ENCODE measurements at regions not wholly inside any gene's neighbourhood (a gene's known extent, or its start where the extent isn't known, plus 50 kb on each side); places are given as distances from the start of the nearest gene placed in this dataset.
"Not testable (repeated sequence)": the region's sequence is repeated elsewhere in the genome, so short reads cannot be mapped to it uniquely, and the experiment has no call there.

DNA sequence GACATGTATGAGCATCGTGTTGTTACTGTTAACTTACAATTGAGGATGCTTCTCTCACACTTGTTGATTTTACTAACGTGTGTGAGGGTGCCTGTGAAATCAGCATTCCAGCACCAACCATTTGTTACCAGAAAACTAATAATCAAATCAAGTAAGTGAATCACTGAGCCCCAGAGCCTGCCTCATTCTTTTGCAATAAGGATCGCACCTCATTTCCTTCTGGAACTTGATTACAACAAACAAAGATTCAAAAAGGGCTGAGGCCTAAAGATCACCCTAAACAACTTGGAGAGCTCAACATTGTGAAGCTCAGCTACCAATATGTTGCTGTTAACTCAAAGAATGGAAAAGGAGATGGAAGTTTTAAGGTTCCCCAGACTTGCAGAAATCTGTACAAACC lies 274.7 kb downstream of the TFAP2A start:
- Histone ChIP-seq H3K27ac (no peak overlapping the region), H3K27me3 (replicated peaks in 1 of 7) (no peaks in the 10 kb centered on the region), H3K9me3 (peaks cover 0 to 11% (median 0%) of the 10 kb centered on the region in 8 donors), H3K36me3 (no peaks in the 10 kb centered on the region), H3K4me1 (no peaks in the 10 kb centered on the region), H3K4me3 (no peak overlapping the region)
- no peak for DNase-seq
- WGBS, 5 donors = 59 to 71% (median 66%) methylated on average over 3 of the region's 3 CpGs
- TF ChIP-seq, protein P1, sequence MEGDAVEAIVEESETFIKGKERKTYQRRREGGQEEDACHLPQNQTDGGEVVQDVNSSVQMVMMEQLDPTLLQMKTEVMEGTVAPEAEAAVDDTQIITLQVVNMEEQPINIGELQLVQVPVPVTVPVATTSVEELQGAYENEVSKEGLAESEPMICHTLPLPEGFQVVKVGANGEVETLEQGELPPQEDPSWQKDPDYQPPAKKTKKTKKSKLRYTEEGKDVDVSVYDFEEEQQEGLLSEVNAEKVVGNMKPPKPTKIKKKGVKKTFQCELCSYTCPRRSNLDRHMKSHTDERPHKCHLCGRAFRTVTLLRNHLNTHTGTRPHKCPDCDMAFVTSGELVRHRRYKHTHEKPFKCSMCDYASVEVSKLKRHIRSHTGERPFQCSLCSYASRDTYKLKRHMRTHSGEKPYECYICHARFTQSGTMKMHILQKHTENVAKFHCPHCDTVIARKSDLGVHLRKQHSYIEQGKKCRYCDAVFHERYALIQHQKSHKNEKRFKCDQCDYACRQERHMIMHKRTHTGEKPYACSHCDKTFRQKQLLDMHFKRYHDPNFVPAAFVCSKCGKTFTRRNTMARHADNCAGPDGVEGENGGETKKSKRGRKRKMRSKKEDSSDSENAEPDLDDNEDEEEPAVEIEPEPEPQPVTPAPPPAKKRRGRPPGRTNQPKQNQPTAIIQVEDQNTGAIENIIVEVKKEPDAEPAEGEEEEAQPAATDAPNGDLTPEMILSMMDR (IDR thresholded peaks at IDR 0.05 in 8 of 11, conservative IDR thresholded peaks at IDR 0.05 in 3 of 11) = no peak
- intact Hi-C loops (cut with DNase I; ENCODE audit: low total_unique reads) = no loop called here

DNA sequence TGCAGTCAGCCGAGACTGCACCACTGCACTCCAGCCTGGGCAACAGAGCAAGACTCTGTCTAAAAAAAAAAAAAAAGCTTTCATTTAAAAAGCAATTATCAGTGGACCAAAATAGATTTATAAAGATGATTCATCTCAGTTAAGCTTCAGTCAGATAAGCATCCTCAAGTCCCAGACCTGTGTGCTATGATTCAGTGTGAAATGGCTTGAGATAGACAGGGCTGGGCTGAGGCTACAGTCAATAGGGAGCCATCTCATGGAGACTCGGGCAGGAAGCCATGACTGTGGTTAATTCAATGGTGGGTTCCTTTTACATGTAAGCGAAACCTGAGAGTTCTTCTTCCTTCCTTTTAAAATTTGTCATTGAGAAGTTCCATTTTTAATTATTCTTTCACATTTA lies 276.0 kb downstream of the TFAP2A start:
- intact Hi-C loops (cut with DNase I; ENCODE audit: low total_unique reads) = no loop called here
- Histone ChIP-seq H3K27me3 (replicated peaks in 1 of 7) (no peaks in the 10 kb centered on the region), H3K36me3 (no peaks in the 10 kb centered on the region), H3K9me3 (peaks cover 0 to 17% (median 1%) of the 10 kb centered on the region in 8 donors), H3K4me1 (no peaks in the 10 kb centered on the region), H3K27ac (no peak overlapping the region), H3K4me3 (no peak overlapping the region)
- no peak for DNase-seq
- TF ChIP-seq POLR2A (IDR thresholded peaks at IDR 0.05) (no peak), POLR2AphosphoS5 (IDR thresholded peaks at IDR 0.05) (no peak)
- TF ChIP-seq, protein P1 (IDR thresholded peaks at IDR 0.05 in 8 of 11, conservative IDR thresholded peaks at IDR 0.05 in 3 of 11) = no peak
- 60 to 73% (median 62%) methylated on average over 3 of the region's 3 CpGs for WGBS, 5 donors

DNA sequence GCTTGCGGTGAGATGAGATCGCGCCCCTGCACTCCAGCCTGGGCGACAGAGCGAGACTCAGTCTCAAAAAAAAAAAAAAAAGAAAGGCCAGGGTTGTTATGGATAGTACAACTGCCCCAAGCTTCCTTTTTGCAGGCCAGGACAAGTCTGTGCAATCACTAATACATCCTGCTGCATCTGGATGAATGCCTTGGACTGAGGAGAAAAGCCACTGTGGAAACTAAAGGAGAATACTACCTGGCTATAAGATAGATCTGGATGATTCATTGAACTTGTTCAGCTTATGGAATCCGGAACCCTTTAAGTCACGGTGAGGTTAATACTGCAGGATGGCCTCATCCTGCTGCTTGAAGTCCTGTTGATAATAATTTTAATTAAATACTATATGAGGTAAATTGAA lies 278.2 kb downstream of the TFAP2A start:
- Histone ChIP-seq H3K27me3 (replicated peaks in 1 of 7) (no peaks in the 10 kb centered on the region), H3K4me3 (no peak overlapping the region), H3K36me3 (no peaks in the 10 kb centered on the region), H3K4me1 (no peaks in the 10 kb centered on the region), H3K27ac (no peak overlapping the region), H3K9me3 (peaks cover 0 to 21% (median 2%) of the 10 kb centered on the region in 8 donors)
- WGBS, 5 donors = 92 to 97% (median 94%) methylated on average over 7 of the region's 7 CpGs
- intact Hi-C loops (cut with DNase I; ENCODE audit: low total_unique reads) = no loop called here
- no peak for TF ChIP-seq POLR2A (IDR thresholded peaks at IDR 0.05)
- no peak for TF ChIP-seq POLR2AphosphoS5 (IDR thresholded peaks at IDR 0.05)
- TF ChIP-seq, protein P1 (IDR thresholded peaks at IDR 0.05 in 8 of 11, conservative IDR thresholded peaks at IDR 0.05 in 3 of 11) = no peak
- no peak for DNase-seq

DNA sequence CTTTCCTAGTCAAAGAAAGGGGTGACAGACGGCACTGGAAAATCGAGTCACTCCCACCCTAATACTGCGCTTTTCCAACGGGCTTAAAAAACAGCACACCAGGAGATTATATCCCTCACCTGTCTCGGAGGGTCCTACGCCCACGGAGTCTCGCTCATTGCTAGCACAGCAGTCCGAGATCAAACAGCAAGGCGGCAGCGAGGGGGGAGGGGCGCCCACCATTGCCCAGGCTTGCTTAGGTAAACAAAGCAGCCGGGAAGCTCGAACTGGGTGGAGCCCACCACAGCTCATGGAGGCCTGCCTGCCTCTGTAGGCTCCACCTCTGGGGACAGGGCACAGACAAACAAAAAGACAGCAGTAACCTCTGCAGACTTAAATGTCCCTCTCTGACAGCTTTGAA lies 280.7 kb downstream of the TFAP2A start:
- WGBS, 5 donors = 87 to 95% (median 94%) methylated on average over 14 of the region's 14 CpGs
- not testable (repeated sequence) for H3K27ac ChIP-seq

DNA sequence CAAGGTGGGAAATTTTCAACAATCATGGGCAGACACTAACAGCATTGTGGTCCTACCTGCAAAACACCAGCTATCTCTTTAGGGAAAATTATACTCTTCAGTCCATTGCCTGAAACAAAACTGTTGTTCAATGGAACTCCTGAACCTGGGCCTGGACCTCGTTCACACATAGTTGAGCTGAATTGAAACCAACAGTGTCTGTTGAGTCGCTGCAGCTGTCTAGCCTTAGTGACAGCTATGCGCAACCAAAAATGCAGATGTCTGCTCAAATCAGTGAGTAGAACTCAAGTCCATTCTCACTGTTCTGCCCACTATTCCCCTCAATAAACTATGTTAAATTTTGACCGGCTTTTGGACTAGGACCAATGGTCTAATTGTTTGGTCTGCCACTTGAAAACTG lies 286.2 kb downstream of the TFAP2A start:
- TF ChIP-seq POLR2A (IDR thresholded peaks at IDR 0.05) (no peak), POLR2AphosphoS5 (IDR thresholded peaks at IDR 0.05) (no peak)
- TF ChIP-seq, protein P1 (IDR thresholded peaks at IDR 0.05 in 8 of 11, conservative IDR thresholded peaks at IDR 0.05 in 3 of 11) = no peak
- 71 to 88% (median 81%) methylated on average over 4 of the region's 4 CpGs for WGBS, 5 donors
- no peaks in the 10 kb centered on the region for H3K4me1 ChIP-seq

More for the DNA sequence above, 280.7 kb downstream of the TFAP2A start:
- H3K36me3 ChIP-seq; DNase-seq; H3K27me3 ChIP-seq (replicated peaks in 1 of 7); H3K4me1 ChIP-seq; intact Hi-C loops (cut with DNase I; ENCODE audit: low total_unique reads); H3K4me3 ChIP-seq: not testable (repeated sequence)
- peaks cover 0 to 21% (median 2%) of the 10 kb centered on the region in 8 donors for H3K9me3 ChIP-seq

More for the DNA sequence above, 286.2 kb downstream of the TFAP2A start:
- intact Hi-C loops (cut with DNase I; ENCODE audit: low total_unique reads) = no loop called here
- H3K36me3 ChIP-seq = no peaks in the 10 kb centered on the region
- H3K9me3 ChIP-seq = peaks cover 0 to 15% (median 0%) of the 10 kb centered on the region in 8 donors
- H3K4me3 ChIP-seq = no peak overlapping the region
- H3K27me3 ChIP-seq (replicated peaks in 1 of 7) = no peaks in the 10 kb centered on the region
- no peak overlapping the region for H3K27ac ChIP-seq
- DNase-seq = no peak

Data from spleen (tissue), 11 donors.